ENCODE measurements at regions not wholly inside any gene's neighbourhood (a gene's known extent, or its start where the extent isn't known, plus 50 kb on each side); places are given as distances from the start of the nearest gene placed in this dataset.
A peak's percentile ranks its signal among the peaks of the same experiment; 100 is the strongest.

- Histone ChIP-seq H3K79me1 (ENCODE audit: low read depth, low read length) (no peaks in the 10 kb centered on the region), H3K18ac (ENCODE audit: extremely low read depth, low read length) (no peak overlapping the region), H3K4me2 (ENCODE audit: insufficient read depth in 1 of 2, low read depth in 2 of 2, low read length in 2 of 2) (no peak overlapping the region), H2BK5ac (ENCODE audit: low read depth, low read length) (no peak overlapping the region), H3K9ac (replicated peaks in 1 of 4; ENCODE audit: extremely low read depth in 1 of 4, low read depth in 3 of 4, low read length in 3 of 4) (no peak overlapping the region), H3K23me2 (ENCODE audit: low read depth, low read length) (no peaks in the 10 kb centered on the region), H3K9me3 (ENCODE audit: insufficient read depth in 2 of 2, low read depth in 1 of 2, low read length in 1 of 2) (no peaks in the 10 kb centered on the region), H4K91ac (replicated peaks; ENCODE audit: insufficient read length, low read length) (no peak overlapping the region), H2BK20ac (ENCODE audit: low read length) (no peak overlapping the region), H3K27me3 (replicated peaks in 1 of 4; ENCODE audit: control insufficient read depth in 3 of 4, extremely low read depth in 1 of 4, insufficient read depth in 3 of 4, low read length in 3 of 4) (no peaks in the 10 kb centered on the region), H3K4me1 (replicated peaks in 1 of 4; ENCODE audit: control insufficient read depth in 3 of 4, insufficient read depth in 4 of 4, low read length in 3 of 4) (no peaks in the 10 kb centered on the region), H3K36me3 (ENCODE audit: control insufficient read depth in 2 of 4, insufficient read depth in 4 of 4, low read length in 3 of 4) (no peaks in the 10 kb centered on the region), H3K79me2 (ENCODE audit: control insufficient read depth in 1 of 2, insufficient read depth in 2 of 2, low read length in 2 of 2) (no peaks in the 10 kb centered on the region), H3K56ac (replicated peaks; ENCODE audit: insufficient read length, low read depth, low read length) (no peak overlapping the region), H3K4me3 (ENCODE audit: extremely low read depth in 1 of 4, insufficient read depth in 2 of 4, low read depth in 3 of 4, low read length in 4 of 4) (no peak overlapping the region), H3K14ac (ENCODE audit: insufficient read length) (no peak overlapping the region), H3K4ac (replicated peaks; ENCODE audit: insufficient read length, low read depth, low read length) (no peak overlapping the region), H3K23ac (ENCODE audit: insufficient read length) (no peak overlapping the region), H4K20me1 (replicated peaks in 1 of 2; ENCODE audit: control insufficient read depth in 1 of 2, insufficient read depth in 2 of 2, low read length in 2 of 2) (no peaks in the 10 kb centered on the region), H2BK12ac (ENCODE audit: low read depth, low read length) (no peak overlapping the region), H4K5ac (ENCODE audit: insufficient read length, low read depth, low read length) (no peak overlapping the region), H2BK15ac (ENCODE audit: low read length) (no peak overlapping the region), H2AFZ (ENCODE audit: low read length) (peak overlapping the region; percentile 40; the same call in 1 of the 2 replicates), H2BK120ac (replicated peaks; ENCODE audit: low read depth, low read length) (no peak overlapping the region), H4K8ac (ENCODE audit: extremely low read depth, insufficient read depth, low read length) (no peak overlapping the region), H3K27ac (ENCODE audit: low read depth, low read length) (no peak overlapping the region), H2AK5ac (ENCODE audit: low read depth, low read length) (no peak overlapping the region)
- CTCF ChIA-PET (ENCODE audit: partially characterized antibody), result no interaction called here
- no peak for FAIRE-seq
- no peak for TF ChIP-seq ATF3 (IDR thresholded peaks at IDR 0.05; ENCODE audit: insufficient read depth, low read depth, low read length)
- TF ChIP-seq RAD21 (IDR thresholded peaks at IDR 0.05 in 1 of 2, conservative IDR thresholded peaks at IDR 0.05 in 1 of 2; ENCODE audit: low read depth in 2 of 2, low read length in 2 of 2), result no peak
- TF ChIP-seq TAF7 (optimal IDR thresholded peaks at IDR 0.05; ENCODE audit: borderline replicate concordance, low read depth, low read length), result no peak
- no peak for TF ChIP-seq TCF12 (IDR thresholded peaks at IDR 0.05; ENCODE audit: low read depth, low read length)
- TF ChIP-seq CTBP2 (IDR thresholded peaks at IDR 0.05; ENCODE audit: borderline replicate concordance, insufficient read depth, insufficient read length, low read length), result no peak
- no peak for TF ChIP-seq KDM4A (IDR thresholded peaks at IDR 0.05; ENCODE audit: low read depth, low read length, severe bottlenecking)
- no peak for TF ChIP-seq EZH2 (IDR thresholded peaks at IDR 0.05; ENCODE audit: low read depth, low read length, severe bottlenecking)
- TF ChIP-seq RFX5 (IDR thresholded peaks at IDR 0.05; ENCODE audit: borderline replicate concordance, low read depth, low read length), result no peak
- TF ChIP-seq CBX8 (IDR thresholded peaks at IDR 0.05; ENCODE audit: borderline replicate concordance, low read depth, low read length), result no peak
- TF ChIP-seq GTF2F1 (IDR thresholded peaks at IDR 0.05; ENCODE audit: borderline replicate concordance, low read depth, low read length), result no peak
- no peak for TF ChIP-seq MAFK (IDR thresholded peaks at IDR 0.05; ENCODE audit: low read depth, low read length)
- no peak for TF ChIP-seq HDAC2 (IDR thresholded peaks at IDR 0.05; ENCODE audit: borderline replicate concordance in 1 of 2, low read depth in 2 of 2, low read length in 2 of 2)
- POLR2A ChIA-PET (ENCODE audit: partially characterized antibody), result no interaction called here
- WGBS, 2 experiments (ENCODE audit: extremely low coverage in 1 of 2, insufficient coverage in 1 of 2, insufficient read length in 1 of 2, insufficient replicate concordance in 2 of 2, low coverage in 1 of 2, low lambda C conversion rate in 2 of 2, missing lambda C conversion rate in 1 of 2), result 84% methylated on average over 1 of the region's 1 CpG; no CpG with 5 or more reads in 1 of the 2 experiments
- no peak for DNase-seq (ENCODE audit: low read depth in 1 of 2, low spot score in 2 of 2)
Measured at GRCh38 chr4:166670341-166670740, 564.0 kb downstream of the SPOCK3 start.
